ENCODE measurements at regions not wholly inside any gene's neighbourhood (a gene's known extent, or its start where the extent isn't known, plus 50 kb on each side); places are given as distances from the start of the nearest gene placed in this dataset.

DNA sequence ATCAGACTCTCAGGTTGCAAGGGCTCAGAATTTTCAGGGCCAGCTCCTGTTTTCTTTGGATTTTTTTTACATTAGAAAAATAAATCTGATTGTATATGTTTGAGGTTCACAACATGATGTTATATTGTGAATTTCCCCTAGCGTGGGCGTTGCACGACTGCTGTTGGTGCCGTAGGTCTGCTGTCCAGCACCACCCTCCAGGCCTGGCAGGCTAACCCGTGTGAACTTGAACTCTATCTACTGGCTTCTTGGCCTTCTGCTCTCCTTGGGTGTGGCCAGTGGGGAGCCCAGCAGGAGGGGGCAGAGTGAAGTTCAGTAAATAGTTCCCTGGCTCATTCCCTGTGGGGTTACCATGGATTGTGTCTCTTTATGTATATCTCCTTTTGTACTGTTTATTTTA, 80.5 kb upstream of the RORA start:
- TF ChIP-seq, protein P1, sequence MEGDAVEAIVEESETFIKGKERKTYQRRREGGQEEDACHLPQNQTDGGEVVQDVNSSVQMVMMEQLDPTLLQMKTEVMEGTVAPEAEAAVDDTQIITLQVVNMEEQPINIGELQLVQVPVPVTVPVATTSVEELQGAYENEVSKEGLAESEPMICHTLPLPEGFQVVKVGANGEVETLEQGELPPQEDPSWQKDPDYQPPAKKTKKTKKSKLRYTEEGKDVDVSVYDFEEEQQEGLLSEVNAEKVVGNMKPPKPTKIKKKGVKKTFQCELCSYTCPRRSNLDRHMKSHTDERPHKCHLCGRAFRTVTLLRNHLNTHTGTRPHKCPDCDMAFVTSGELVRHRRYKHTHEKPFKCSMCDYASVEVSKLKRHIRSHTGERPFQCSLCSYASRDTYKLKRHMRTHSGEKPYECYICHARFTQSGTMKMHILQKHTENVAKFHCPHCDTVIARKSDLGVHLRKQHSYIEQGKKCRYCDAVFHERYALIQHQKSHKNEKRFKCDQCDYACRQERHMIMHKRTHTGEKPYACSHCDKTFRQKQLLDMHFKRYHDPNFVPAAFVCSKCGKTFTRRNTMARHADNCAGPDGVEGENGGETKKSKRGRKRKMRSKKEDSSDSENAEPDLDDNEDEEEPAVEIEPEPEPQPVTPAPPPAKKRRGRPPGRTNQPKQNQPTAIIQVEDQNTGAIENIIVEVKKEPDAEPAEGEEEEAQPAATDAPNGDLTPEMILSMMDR (IDR thresholded peaks at IDR 0.05): no peak
- no peak for TF ChIP-seq POLR2A (IDR thresholded peaks at IDR 0.05)
